ENCODE measurements at regions not wholly inside any gene's neighbourhood (a gene's known extent, or its start where the extent isn't known, plus 50 kb on each side); places are given as distances from the start of the nearest gene placed in this dataset.
"Not testable (repeated sequence)": the region's sequence is repeated elsewhere in the genome, so short reads cannot be mapped to it uniquely, and the experiment has no call there.

- Histone ChIP-seq H3K4me1 (ENCODE audit: control extremely low read depth in 1 of 4, control insufficient read depth in 4 of 4, insufficient read depth in 4 of 4, low read length in 3 of 4) (no peaks in the 10 kb centered on the region), H3K36me3 (ENCODE audit: control insufficient read depth in 4 of 4, insufficient read depth in 4 of 4, low read length in 3 of 4) (no peaks in the 10 kb centered on the region), H3K4me3 (ENCODE audit: control insufficient read depth in 1 of 7, extremely low read depth in 1 of 7, insufficient read depth in 4 of 7, low read depth in 2 of 7, low read length in 6 of 7) (no peak overlapping the region), H3K27ac (ENCODE audit: insufficient read depth in 1 of 2, low read depth in 1 of 2, low read length in 2 of 2, poor library complexity in 1 of 2, severe bottlenecking in 2 of 2) (no peak overlapping the region), H3K27me3 (replicated peaks in 2 of 5; ENCODE audit: control insufficient read depth in 4 of 5, insufficient read depth in 5 of 5, low read length in 4 of 5) (no peaks in the 10 kb centered on the region), H3K9me3 (ENCODE audit: control extremely low read depth in 1 of 5, control insufficient read depth in 4 of 5, insufficient read depth in 2 of 5, low read depth in 1 of 5, low read length in 4 of 5) (peaks cover 0 to 27% (median 0%) of the 10 kb centered on the region in 5 experiments)
- CTCF ChIA-PET, result no interaction called here
- POLR2A ChIA-PET, result no interaction called here
- no peak for DNase-seq
- 94% methylated on average over 9 of the region's 10 CpGs for WGBS (ENCODE audit: insufficient coverage)
Measured at GRCh38 chr5:40347981-40348725, 331.6 kb upstream of the PTGER4 start.

GRCh38 chr5:40346901-40347300 lies 332.8 kb upstream of the PTGER4 start:
- no peak for DNase-seq
- WGBS (ENCODE audit: insufficient coverage), result no CpG with 5 or more reads among the region's 1 CpG
- no peak overlapping the region for H3K27ac ChIP-seq (ENCODE audit: insufficient read depth in 1 of 2, low read depth in 1 of 2, low read length in 2 of 2, poor library complexity in 1 of 2, severe bottlenecking in 2 of 2)
- ChIA-PET POLR2A (no interaction called here), CTCF (no interaction called here)
- H3K36me3 ChIP-seq (ENCODE audit: control insufficient read depth in 4 of 4, insufficient read depth in 4 of 4, low read length in 3 of 4), result no peaks in the 10 kb centered on the region
- no peaks in the 10 kb centered on the region for H3K4me1 ChIP-seq (ENCODE audit: control extremely low read depth in 1 of 4, control insufficient read depth in 4 of 4, insufficient read depth in 4 of 4, low read length in 3 of 4)
- H3K4me3 ChIP-seq (ENCODE audit: control insufficient read depth in 1 of 7, extremely low read depth in 1 of 7, insufficient read depth in 4 of 7, low read depth in 2 of 7, low read length in 6 of 7), result no peak overlapping the region
- H3K27me3 ChIP-seq (replicated peaks in 2 of 5; ENCODE audit: control insufficient read depth in 4 of 5, insufficient read depth in 5 of 5, low read length in 4 of 5), result no peaks in the 10 kb centered on the region
- H3K9me3 ChIP-seq (ENCODE audit: control extremely low read depth in 1 of 5, control insufficient read depth in 4 of 5, insufficient read depth in 2 of 5, low read depth in 1 of 5, low read length in 4 of 5), result peaks cover 0 to 24% (median 0%) of the 10 kb centered on the region in 5 experiments

GRCh38 chr5:40338434-40338833 lies 341.3 kb upstream of the PTGER4 start:
- H3K4me3 ChIP-seq (ENCODE audit: control insufficient read depth in 1 of 7, extremely low read depth in 1 of 7, insufficient read depth in 4 of 7, low read depth in 2 of 7, low read length in 6 of 7); H3K36me3 ChIP-seq (ENCODE audit: control insufficient read depth in 4 of 4, insufficient read depth in 4 of 4, low read length in 3 of 4); POLR2A ChIA-PET; DNase-seq; CTCF ChIA-PET; H3K27me3 ChIP-seq (replicated peaks in 2 of 5; ENCODE audit: control insufficient read depth in 4 of 5, insufficient read depth in 5 of 5, low read length in 4 of 5); H3K9me3 ChIP-seq (ENCODE audit: control extremely low read depth in 1 of 5, control insufficient read depth in 4 of 5, insufficient read depth in 2 of 5, low read depth in 1 of 5, low read length in 4 of 5); H3K27ac ChIP-seq (ENCODE audit: insufficient read depth in 1 of 2, low read depth in 1 of 2, low read length in 2 of 2, poor library complexity in 1 of 2, severe bottlenecking in 2 of 2): not testable (repeated sequence)
- 97% methylated on average over 3 of the region's 3 CpGs for WGBS (ENCODE audit: insufficient coverage)
- H3K4me1 ChIP-seq (ENCODE audit: control extremely low read depth in 1 of 4, control insufficient read depth in 4 of 4, insufficient read depth in 4 of 4, low read length in 3 of 4), result peaks cover 2 to 21% (median 4%) of the 10 kb centered on the region in 4 experiments

- CTCF ChIA-PET, result no interaction called here
- no peak overlapping the region for H3K27ac ChIP-seq (ENCODE audit: insufficient read depth in 1 of 2, low read depth in 1 of 2, low read length in 2 of 2, poor library complexity in 1 of 2, severe bottlenecking in 2 of 2)
- POLR2A ChIA-PET, result no interaction called here
- H3K27me3 ChIP-seq (replicated peaks in 2 of 5; ENCODE audit: control insufficient read depth in 4 of 5, insufficient read depth in 5 of 5, low read length in 4 of 5), result no peaks in the 10 kb centered on the region
- H3K36me3 ChIP-seq (ENCODE audit: control insufficient read depth in 4 of 4, insufficient read depth in 4 of 4, low read length in 3 of 4), result no peaks in the 10 kb centered on the region
- DNase-seq, result no peak
- H3K4me1 ChIP-seq (ENCODE audit: control extremely low read depth in 1 of 4, control insufficient read depth in 4 of 4, insufficient read depth in 4 of 4, low read length in 3 of 4), result peaks cover 4 to 29% (median 6%) of the 10 kb centered on the region in 4 experiments
- H3K4me3 ChIP-seq (ENCODE audit: control insufficient read depth in 1 of 7, extremely low read depth in 1 of 7, insufficient read depth in 4 of 7, low read depth in 2 of 7, low read length in 6 of 7), result no peak overlapping the region
- no CpG with 5 or more reads among the region's 1 CpG for WGBS (ENCODE audit: insufficient coverage)
- no peaks in the 10 kb centered on the region for H3K9me3 ChIP-seq (ENCODE audit: control extremely low read depth in 1 of 5, control insufficient read depth in 4 of 5, insufficient read depth in 2 of 5, low read depth in 1 of 5, low read length in 4 of 5)
Measured at GRCh38 chr5:40334242-40334635, 345.5 kb upstream of the PTGER4 start.

- no peaks in the 10 kb centered on the region for H3K36me3 ChIP-seq (ENCODE audit: control insufficient read depth in 4 of 4, insufficient read depth in 4 of 4, low read length in 3 of 4)
- no peaks in the 10 kb centered on the region for H3K9me3 ChIP-seq (ENCODE audit: control extremely low read depth in 1 of 5, control insufficient read depth in 4 of 5, insufficient read depth in 2 of 5, low read depth in 1 of 5, low read length in 4 of 5)
- H3K4me1 ChIP-seq (ENCODE audit: control extremely low read depth in 1 of 4, control insufficient read depth in 4 of 4, insufficient read depth in 4 of 4, low read length in 3 of 4), result peaks cover 4 to 29% (median 6%) of the 10 kb centered on the region in 4 experiments
- H3K27me3 ChIP-seq (replicated peaks in 2 of 5; ENCODE audit: control insufficient read depth in 4 of 5, insufficient read depth in 5 of 5, low read length in 4 of 5), result no peaks in the 10 kb centered on the region
- peak; percentile 5 to 79 (median 70) for DNase-seq
- H3K4me3 ChIP-seq (ENCODE audit: control insufficient read depth in 1 of 7, extremely low read depth in 1 of 7, insufficient read depth in 4 of 7, low read depth in 2 of 7, low read length in 6 of 7), result peak overlapping the region in 1 of 7 experiments; percentile 6
- peak overlapping the region in 1 of 2 experiments; percentile 52 for H3K27ac ChIP-seq (ENCODE audit: insufficient read depth in 1 of 2, low read depth in 1 of 2, low read length in 2 of 2, poor library complexity in 1 of 2, severe bottlenecking in 2 of 2)
- ChIA-PET POLR2A (interaction anchor here (0.6 kb wide), 1 partner anchor 183 kb away, joined by 3 read pairs; no protein-coding TSS in a partner anchor), CTCF (no interaction called here)
- 0% methylated on average over 1 of the region's 4 CpGs for WGBS (ENCODE audit: insufficient coverage)
Measured at GRCh38 chr5:40333459-40334241, 346.1 kb upstream of the PTGER4 start.

GRCh38 chr5:40332970-40333369 lies 346.7 kb upstream of the PTGER4 start:
- CTCF ChIA-PET, result no interaction called here
- POLR2A ChIA-PET, result no interaction called here
- DNase-seq, result peak; percentile 14 to 49 (median 35)
- H3K4me3 ChIP-seq (ENCODE audit: control insufficient read depth in 1 of 7, extremely low read depth in 1 of 7, insufficient read depth in 4 of 7, low read depth in 2 of 7, low read length in 6 of 7), result no peak overlapping the region
- H3K4me1 ChIP-seq (ENCODE audit: control extremely low read depth in 1 of 4, control insufficient read depth in 4 of 4, insufficient read depth in 4 of 4, low read length in 3 of 4), result peaks cover 4 to 29% (median 6%) of the 10 kb centered on the region in 4 experiments
- WGBS (ENCODE audit: insufficient coverage), result no CpG with 5 or more reads among the region's 1 CpG
- H3K36me3 ChIP-seq (ENCODE audit: control insufficient read depth in 4 of 4, insufficient read depth in 4 of 4, low read length in 3 of 4), result no peaks in the 10 kb centered on the region
- H3K9me3 ChIP-seq (ENCODE audit: control extremely low read depth in 1 of 5, control insufficient read depth in 4 of 5, insufficient read depth in 2 of 5, low read depth in 1 of 5, low read length in 4 of 5), result no peaks in the 10 kb centered on the region
- no peaks in the 10 kb centered on the region for H3K27me3 ChIP-seq (replicated peaks in 2 of 5; ENCODE audit: control insufficient read depth in 4 of 5, insufficient read depth in 5 of 5, low read length in 4 of 5)
- H3K27ac ChIP-seq (ENCODE audit: insufficient read depth in 1 of 2, low read depth in 1 of 2, low read length in 2 of 2, poor library complexity in 1 of 2, severe bottlenecking in 2 of 2), result peak overlapping the region in 1 of 2 experiments; percentile 52

- no peak for DNase-seq
- Histone ChIP-seq H3K36me3 (ENCODE audit: control insufficient read depth in 4 of 4, insufficient read depth in 4 of 4, low read length in 3 of 4) (no peaks in the 10 kb centered on the region), H3K27ac (ENCODE audit: insufficient read depth in 1 of 2, low read depth in 1 of 2, low read length in 2 of 2, poor library complexity in 1 of 2, severe bottlenecking in 2 of 2) (no peak overlapping the region), H3K4me3 (ENCODE audit: control insufficient read depth in 1 of 7, extremely low read depth in 1 of 7, insufficient read depth in 4 of 7, low read depth in 2 of 7, low read length in 6 of 7) (no peak overlapping the region), H3K27me3 (replicated peaks in 2 of 5; ENCODE audit: control insufficient read depth in 4 of 5, insufficient read depth in 5 of 5, low read length in 4 of 5) (no peaks in the 10 kb centered on the region), H3K9me3 (ENCODE audit: control extremely low read depth in 1 of 5, control insufficient read depth in 4 of 5, insufficient read depth in 2 of 5, low read depth in 1 of 5, low read length in 4 of 5) (no peaks in the 10 kb centered on the region), H3K4me1 (ENCODE audit: control extremely low read depth in 1 of 4, control insufficient read depth in 4 of 4, insufficient read depth in 4 of 4, low read length in 3 of 4) (peaks cover 4 to 29% (median 6%) of the 10 kb centered on the region in 4 experiments)
- POLR2A ChIA-PET, result no interaction called here
- CTCF ChIA-PET, result no interaction called here
- WGBS (ENCODE audit: insufficient coverage), result 100% methylated on average over 3 of the region's 5 CpGs
Measured at GRCh38 chr5:40331616-40332015, 348.1 kb upstream of the PTGER4 start.

All from common myeloid progenitor, CD34-positive (primary cell).